DND-41 (cell line): ENCODE measurements at regions not wholly inside any gene's neighbourhood (a gene's known extent, or its start where the extent isn't known, plus 50 kb on each side); places are given as distances from the start of the nearest gene placed in this dataset.
"Not testable (repeated sequence)": the region's sequence is repeated elsewhere in the genome, so short reads cannot be mapped to it uniquely, and the experiment has no call there.

Source experiments
- ATAC-seq: fragments of 200-7000 bp; cut with Tn5 transposase; 3 replicates; pipeline ENCODE4 v1.9.1; 2021; ENCODE audit warnings: low read depth; ENCODE audit not compliant: insufficient read depth
- DNase-seq: peaks from one replicate; pipeline ENCODE4 v3.0.0-alpha.2; 2020
- H2AFZ ChIP-seq: 2 replicates; pipeline ENCODE4 v1.6.0; 2012; ENCODE audit warnings: low read depth, low read length
- H3K27ac ChIP-seq: 2 replicates; pipeline ENCODE4 v1.5.1; 2012; ENCODE audit warnings: low read length, inconsistent platforms
- H3K27me3 ChIP-seq: fragments of 200-600 bp; sonication (generic); 2 replicates; pipeline ENCODE4 v1.6.0; 2012; ENCODE audit warnings: low read length, mild to moderate bottlenecking, inconsistent platforms; ENCODE audit not compliant: insufficient read depth, poor library complexity
- H3K36me3 ChIP-seq: 2 replicates; pipeline ENCODE4 v1.5.1; 2012; ENCODE audit warnings: low read length, inconsistent platforms; ENCODE audit not compliant: insufficient read depth
- H3K4me1 ChIP-seq: 2 replicates; pipeline ENCODE4 v1.5.1; 2012; ENCODE audit warnings: mild to moderate bottlenecking, low read length; ENCODE audit not compliant: insufficient read depth
- H3K4me2 ChIP-seq: 2 replicates; pipeline ENCODE4 v1.6.0; 2012; ENCODE audit warnings: mild to moderate bottlenecking, moderate library complexity, low read length, inconsistent platforms; ENCODE audit not compliant: insufficient read depth
- H3K4me3 ChIP-seq, 2 experiments: fragments of 200-600 bp in 1 of 2; shearing (Covaris generic) in 1 of 2; 2 replicates each; pipeline ENCODE4 v1.5.1; 2012 to 2016; ENCODE audit warnings: inconsistent platforms in 2 of 2, low read length in 2 of 2, mild to moderate bottlenecking in 2 of 2, low read depth in 1 of 2, moderate library complexity in 1 of 2
- H3K79me2 ChIP-seq: 2 replicates; pipeline ENCODE4 v1.6.0; 2012; ENCODE audit warnings: low read length, inconsistent platforms; ENCODE audit not compliant: insufficient read depth
- H3K9ac ChIP-seq: 2 replicates; pipeline ENCODE4 v1.6.0; 2012; ENCODE audit warnings: low read depth, mild to moderate bottlenecking, inconsistent platforms, low read length, moderate library complexity
- H3K9me3 ChIP-seq: 2 replicates; pipeline ENCODE4 v1.5.1; 2012; ENCODE audit warnings: low read length, moderate library complexity, mild to moderate bottlenecking, inconsistent platforms; ENCODE audit not compliant: insufficient read depth, severe bottlenecking
- H4K20me1 ChIP-seq: 2 replicates; pipeline ENCODE4 v1.6.0; 2012; ENCODE audit warnings: low read length; ENCODE audit not compliant: insufficient read depth
- CTCF ChIP-seq: IDR thresholded peaks from 2 replicates; pipeline ENCODE4 v1.5.1; 2012; ENCODE audit warnings: borderline replicate concordance, low read length, moderate library complexity, mild to moderate bottlenecking; ENCODE audit not compliant: poor library complexity, severe bottlenecking; ENCODE audit errors: extremely low read depth
- EZH2 ChIP-seq: IDR thresholded peaks from 3 replicates; pipeline ENCODE4 v1.6.1; 2012; ENCODE audit warnings: borderline replicate concordance, low read depth, mild to moderate bottlenecking, moderate library complexity, low read length, inconsistent platforms; ENCODE audit not compliant: severe bottlenecking

- DNase-seq (no peak), ATAC-seq (no peak)
- Histone ChIP-seq H3K4me1 (no peaks in the 10 kb centered on the region), H3K4me3 (no peak overlapping the region), H3K9me3 (no peaks in the 10 kb centered on the region), H4K20me1 (no peaks in the 10 kb centered on the region), H3K27ac (no peak overlapping the region), H3K79me2 (no peaks in the 10 kb centered on the region), H3K36me3 (no peaks in the 10 kb centered on the region), H3K9ac (no peak overlapping the region), H2AFZ (no peak overlapping the region), H3K4me2 (no peak overlapping the region), H3K27me3 (no peaks in the 10 kb centered on the region)
- TF ChIP-seq CTCF (no peak), EZH2 (no peak)
Observed at GRCh38 chrX:76643590-76643989, 216.1 kb downstream of the MAGEE1 start.

DNA sequence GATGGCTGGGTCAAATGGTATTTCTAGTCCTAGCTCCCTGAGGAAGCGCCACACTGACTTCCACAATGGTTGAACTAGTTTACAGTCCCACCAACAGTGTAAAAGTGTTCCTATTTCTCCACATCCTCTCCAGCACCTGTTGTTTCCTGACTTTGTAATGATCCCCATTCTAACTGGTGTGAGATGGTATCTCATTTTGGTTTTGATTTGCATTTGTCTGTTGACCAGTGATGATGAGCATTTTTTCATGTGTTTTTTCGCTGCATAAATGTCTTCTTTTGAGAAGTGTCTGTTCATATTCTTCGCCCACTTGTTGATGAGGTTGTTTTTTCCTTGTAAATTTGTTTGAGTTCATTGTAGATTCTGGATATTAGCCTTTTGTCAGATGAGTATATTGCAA is 223.9 kb downstream of the MAGEE1 start:
- not testable (repeated sequence) for H3K9ac ChIP-seq, H4K20me1 ChIP-seq, H3K27me3 ChIP-seq, ATAC-seq, H3K36me3 ChIP-seq, H3K9me3 ChIP-seq, H3K4me2 ChIP-seq, H2AFZ ChIP-seq, H3K27ac ChIP-seq, H3K4me3 ChIP-seq, H3K4me1 ChIP-seq, DNase-seq, H3K79me2 ChIP-seq

DNA sequence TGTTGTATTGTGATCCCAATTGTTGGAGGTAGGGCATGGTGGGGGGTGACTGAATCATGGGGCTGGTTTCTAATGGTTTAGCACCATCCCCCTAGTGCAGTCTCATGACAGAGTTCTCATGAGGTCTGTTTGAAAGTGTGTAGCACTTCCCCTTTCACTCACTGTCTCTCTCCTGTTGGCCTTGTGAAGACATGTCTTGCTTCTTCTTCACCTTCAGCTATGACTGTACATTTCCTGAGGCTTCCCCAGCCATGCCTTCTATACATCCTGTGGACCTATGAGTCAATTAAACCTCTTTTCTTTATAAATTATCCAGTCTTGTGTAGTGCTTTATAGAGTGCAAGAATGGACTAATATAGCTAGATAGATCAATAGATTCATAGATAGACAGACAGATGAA is 230.0 kb downstream of the MAGEE1 start:
- DNase-seq (no peak), ATAC-seq (no peak)
- H3K27me3 ChIP-seq, result no peaks in the 10 kb centered on the region
- no peaks in the 10 kb centered on the region for H3K9me3 ChIP-seq
- H3K79me2 ChIP-seq, result no peaks in the 10 kb centered on the region
- no peaks in the 10 kb centered on the region for H3K36me3 ChIP-seq
- TF ChIP-seq EZH2 (no peak), CTCF (no peak)
- H4K20me1 ChIP-seq, result no peaks in the 10 kb centered on the region
- no peaks in the 10 kb centered on the region for H3K4me1 ChIP-seq
- no peak overlapping the region for H2AFZ ChIP-seq
- no peak overlapping the region for H3K4me2 ChIP-seq
- H3K9ac ChIP-seq, result no peak overlapping the region
- no peak overlapping the region for H3K27ac ChIP-seq
- no peak overlapping the region for H3K4me3 ChIP-seq
